IMR-90 (cell line): ENCODE measurements at regions not wholly inside any gene's neighbourhood (a gene's known extent, or its start where the extent isn't known, plus 50 kb on each side); places are given as distances from the start of the nearest gene placed in this dataset.

Experiments used
- ATAC-seq: fragments of 200-7000 bp; cut with Tn5 transposase; 2 replicates; pipeline ENCODE4 v1.9.1; 2020; ENCODE audit warnings: low read depth, mild to moderate bottlenecking, moderate library complexity
- BruUV-seq: library from RNA; stranded (reverse); fragments of 400-500 nt; replicated peaks from 2 replicates; lab custom pipeline; 2021; lab: Mats Ljungman, UMichigan
- CTCF ChIA-PET: fragments of 300-600 bp; formaldehyde crosslinking; extraction: SDS; loops from one replicate; lab custom pipeline; 2021; ENCODE audit warnings: antibody characterized with exemption; lab: Yijun Ruan, JAX
- POLR2A ChIA-PET: fragments of 300-600 bp; sonication (Branson Sonifier 250); formaldehyde crosslinking; loops from one replicate; lab custom pipeline; 2022; ENCODE audit warnings: antibody characterized with exemption; ENCODE audit not compliant: unreplicated experiment; lab: Charles Lee
- DNase-seq: peaks from one replicate; pipeline ENCODE4 v3.0.0; 2013
- H2AFZ ChIP-seq: replicated peaks from 2 replicates; pipeline ENCODE3; 2013; ENCODE audit warnings: low read length, mild to moderate bottlenecking; ENCODE audit not compliant: poor library complexity
- H2AK5ac ChIP-seq: 2 replicates; pipeline ENCODE4 v1.6.1; 2013; ENCODE audit warnings: low read depth, low read length, inconsistent platforms
- H2AK9ac ChIP-seq: replicated peaks from 2 replicates; pipeline ENCODE3; 2013; ENCODE audit warnings: mild to moderate bottlenecking, low read depth, low read length, moderate library complexity; ENCODE audit not compliant: poor library complexity
- H2BK120ac ChIP-seq: 2 replicates; pipeline ENCODE4 v1.6.1; 2013; ENCODE audit warnings: low read depth, low read length, inconsistent platforms
- H2BK15ac ChIP-seq: 3 replicates; pipeline ENCODE4 v1.6.1; 2013; ENCODE audit warnings: low read depth, low read length, inconsistent platforms
- H2BK20ac ChIP-seq: 2 replicates; pipeline ENCODE4 v1.6.1; 2013; ENCODE audit warnings: low read depth, mild to moderate bottlenecking, inconsistent platforms, low read length, moderate library complexity
- H2BK5ac ChIP-seq: 2 replicates; pipeline ENCODE4 v1.6.1; 2013; ENCODE audit warnings: mild to moderate bottlenecking, low read depth, low read length, inconsistent platforms; ENCODE audit not compliant: poor library complexity, severe bottlenecking
- H3K14ac ChIP-seq: replicated peaks from 2 replicates; pipeline ENCODE4 v1.6.1; 2013; ENCODE audit warnings: low read depth, low read length, inconsistent platforms
- H3K18ac ChIP-seq: 2 replicates; pipeline ENCODE4 v1.6.1; 2013; ENCODE audit warnings: low read depth, low read length, control low read depth
- H3K23ac ChIP-seq: 2 replicates; pipeline ENCODE4 v1.6.1; 2013; ENCODE audit warnings: low read depth, low read length, inconsistent platforms
- H3K27ac ChIP-seq: 2 replicates; pipeline ENCODE4 v1.5.1; 2013; ENCODE audit warnings: mild to moderate bottlenecking, control low read depth, low read length; ENCODE audit not compliant: insufficient read depth
- H3K27me3 ChIP-seq: 2 replicates; pipeline ENCODE4 v1.6.1; 2013; ENCODE audit warnings: low read length; ENCODE audit not compliant: control insufficient read depth, insufficient read depth
- H3K36me3 ChIP-seq: 2 replicates; pipeline ENCODE4 v1.6.1; 2013; ENCODE audit warnings: low read length, mixed read lengths; ENCODE audit not compliant: control insufficient read depth, insufficient read depth
- H3K4ac ChIP-seq: 2 replicates; pipeline ENCODE4 v1.6.1; 2013; ENCODE audit warnings: low read depth, low read length, inconsistent platforms
- H3K4me1 ChIP-seq: 2 replicates; pipeline ENCODE4 v1.6.1; 2013; ENCODE audit warnings: low read length, mixed read lengths; ENCODE audit not compliant: control insufficient read depth, insufficient read depth
- H3K4me2 ChIP-seq: 2 replicates; pipeline ENCODE4 v1.6.1; 2013; ENCODE audit warnings: low read depth, mild to moderate bottlenecking, control low read depth, low read length, moderate library complexity
- H3K4me3 ChIP-seq: 2 replicates; pipeline ENCODE4 v1.5.1; 2013; ENCODE audit warnings: low read depth, mild to moderate bottlenecking, control low read depth, low read length, moderate library complexity; ENCODE audit not compliant: insufficient read depth
- H3K56ac ChIP-seq: 2 replicates; pipeline ENCODE4 v1.6.1; 2013; ENCODE audit warnings: low read length, inconsistent platforms; ENCODE audit not compliant: insufficient read depth; ENCODE audit errors: extremely low read depth
- H3K79me1 ChIP-seq, 2 experiments: 2 replicates each; pipeline ENCODE4 v1.6.1; 2013; ENCODE audit warnings: low read length in 2 of 2, inconsistent platforms in 1 of 2, low read depth in 1 of 2
- H3K9ac ChIP-seq: 2 replicates; pipeline ENCODE4 v1.6.1; 2013; ENCODE audit warnings: low read depth, low read length, control low read depth
- H3K9me1 ChIP-seq: 2 replicates; pipeline ENCODE4 v1.6.1; 2013; ENCODE audit warnings: low read length, inconsistent platforms; ENCODE audit not compliant: insufficient read depth
- H3K9me3 ChIP-seq: 2 replicates; pipeline ENCODE4 v1.6.1; 2013; ENCODE audit warnings: low read length; ENCODE audit not compliant: control insufficient read depth, insufficient read depth
- H4K20me1 ChIP-seq: 2 replicates; pipeline ENCODE4 v1.6.1; 2013; ENCODE audit warnings: low read length, inconsistent platforms; ENCODE audit not compliant: insufficient read depth
- H4K5ac ChIP-seq: 2 replicates; pipeline ENCODE4 v1.6.1; 2013; ENCODE audit warnings: mild to moderate bottlenecking, low read depth, low read length, control low read depth
- H4K8ac ChIP-seq, 2 experiments: 2 replicates each; pipeline ENCODE4 v1.6.1; 2013; ENCODE audit warnings: low read depth in 2 of 2, low read length in 2 of 2, control low read depth in 1 of 2, inconsistent platforms in 1 of 2
- H4K91ac ChIP-seq: 2 replicates; pipeline ENCODE4 v1.6.1; 2013; ENCODE audit warnings: low read depth, low read length, inconsistent platforms; ENCODE audit not compliant: insufficient read depth
- BHLHE40 ChIP-seq: fragments of 150-350 bp; IDR thresholded peaks from 2 replicates; pipeline ENCODE4 v1.6.1; 2016; ENCODE audit warnings: mild to moderate bottlenecking, low read depth, low read length
- WGBS, 2 experiments: methylation state at CpG; one replicate each; pipeline versions ENCODE4 v1.1.5 to v1.1.7; 2013; ENCODE audit warnings: missing lambda C conversion rate in 2 of 2; ENCODE audit not compliant: insufficient read length in 1 of 2; ENCODE audit errors: extremely low coverage in 2 of 2; 5-methylcytosine and 5-hydroxymethylcytosine counted together
- dilution Hi-C: fragments of 300-500 bp; cut with HindIII; formaldehyde crosslinking; loops from one replicate; pipeline ENCODE4 v1.14.3; 2018; ENCODE audit warnings: low sequenced_read_pairs; ENCODE audit not compliant: unreplicated experiment
- in situ Hi-C: fragments of 300-500 bp; cut with MboI; formaldehyde crosslinking; loops from 3 replicates; pipeline ENCODE4 v1.14.3; 2019; ENCODE audit warnings: low sequenced_read_pairs, inconsistent platforms, mixed read lengths
- intact Hi-C: fragments of 100-400 bp; cut with micrococcal nuclease; formaldehyde crosslinking; loops from 2 replicates; pipeline ENCODE4 v1.10.0; 2022
- TF ChIP-seq, protein P1 (sequence below): fragments of 150-350 bp; IDR thresholded peaks from 2 replicates; pipeline ENCODE4 v1.6.1; 2016; ENCODE audit warnings: low read depth, mild to moderate bottlenecking, low read length, moderate library complexity, borderline replicate concordance

DNA sequence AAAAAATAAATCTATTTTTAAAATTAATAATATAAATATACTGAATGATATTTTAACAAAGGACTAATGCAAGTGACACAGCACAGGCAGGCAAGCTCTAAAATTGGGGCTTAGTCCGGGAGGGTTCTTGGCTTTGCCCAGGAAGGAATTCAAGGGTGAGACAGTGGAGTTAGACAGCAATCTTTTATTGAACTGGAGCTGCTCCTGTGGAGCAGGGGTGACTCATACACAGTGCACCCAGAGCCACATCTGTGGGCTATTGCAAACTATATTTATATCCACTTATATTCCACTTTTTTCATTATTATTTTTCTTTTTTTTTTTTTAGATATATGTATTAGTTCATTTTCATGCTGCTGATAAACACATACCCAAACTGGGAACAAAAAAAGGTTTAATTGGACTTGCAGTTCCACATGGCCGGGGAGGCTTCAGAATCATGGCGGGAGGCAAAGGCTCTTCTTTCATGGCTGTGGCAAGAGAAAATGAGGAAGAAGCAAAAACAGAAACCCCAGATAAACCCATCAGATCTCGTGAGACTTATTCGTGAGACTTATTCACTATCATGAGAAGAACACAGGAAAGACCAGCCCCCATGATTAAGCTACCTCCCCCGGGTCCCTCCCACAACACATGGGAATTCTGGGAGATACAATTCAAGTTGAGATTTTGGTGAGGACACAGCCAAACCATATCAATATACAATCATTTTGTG lies 437.1 kb downstream of the BCL11A start:
- Histone ChIP-seq H3K27ac (no peak overlapping the region), H3K9me1 (no peaks in the 10 kb centered on the region), H2AK5ac (no peak overlapping the region), H2BK120ac (no peak overlapping the region), H2BK15ac (no peak overlapping the region), H2AFZ (no peak overlapping the region), H2AK9ac (no peak overlapping the region), H3K56ac (no peak overlapping the region), H3K9me3 (peaks cover 4% of the 10 kb centered on the region; the same call in 1 of the 2 replicates), H4K8ac (no peak overlapping the region), H3K4me1 (no peaks in the 10 kb centered on the region), H3K23ac (no peak overlapping the region), H4K91ac (no peak overlapping the region), H4K5ac (no peak overlapping the region), H3K18ac (no peak overlapping the region), H2BK5ac (no peak overlapping the region), H3K36me3 (no peaks in the 10 kb centered on the region), H3K27me3 (no peaks in the 10 kb centered on the region), H3K4me3 (no peak overlapping the region), H4K20me1 (no peaks in the 10 kb centered on the region), H3K4me2 (no peak overlapping the region), H3K79me1 (no peaks in the 10 kb centered on the region), H2BK20ac (no peak overlapping the region), H3K9ac (no peak overlapping the region), H3K14ac (no peak overlapping the region), H3K4ac (no peak overlapping the region)
- intact Hi-C loops = no loop called here
- CTCF ChIA-PET = no interaction called here
- WGBS, 2 experiments = no CpG with 5 or more reads among the region's 6 CpGs
- no TSS peak for BruUV-seq
- ATAC-seq (no peak), DNase-seq (no peak)
- TF ChIP-seq, protein P1, sequence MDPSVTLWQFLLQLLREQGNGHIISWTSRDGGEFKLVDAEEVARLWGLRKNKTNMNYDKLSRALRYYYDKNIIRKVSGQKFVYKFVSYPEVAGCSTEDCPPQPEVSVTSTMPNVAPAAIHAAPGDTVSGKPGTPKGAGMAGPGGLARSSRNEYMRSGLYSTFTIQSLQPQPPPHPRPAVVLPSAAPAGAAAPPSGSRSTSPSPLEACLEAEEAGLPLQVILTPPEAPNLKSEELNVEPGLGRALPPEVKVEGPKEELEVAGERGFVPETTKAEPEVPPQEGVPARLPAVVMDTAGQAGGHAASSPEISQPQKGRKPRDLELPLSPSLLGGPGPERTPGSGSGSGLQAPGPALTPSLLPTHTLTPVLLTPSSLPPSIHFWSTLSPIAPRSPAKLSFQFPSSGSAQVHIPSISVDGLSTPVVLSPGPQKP = no peak
- no peak for TF ChIP-seq BHLHE40
- in situ Hi-C loops = no loop called here
- dilution Hi-C loops = no loop called here
- POLR2A ChIA-PET = no interaction called here
